GM21367 (cell line): ENCODE measurements at regions not wholly inside any gene's neighbourhood (a gene's known extent, or its start where the extent isn't known, plus 50 kb on each side); places are given as distances from the start of the nearest gene placed in this dataset.

Experiments
- ATAC-seq: cut with Tn5 transposase; IDR thresholded peaks from one replicate; pipeline ENCODE4 v1.9.1; 2021; ENCODE audit not compliant: unreplicated experiment

- ATAC-seq: no peak
Observed at GRCh38 chr10:84996580-84996979, 668.2 kb downstream of the CCSER2 start.

- ATAC-seq: no peak
Observed at GRCh38 chr10:84997870-84998269, 669.5 kb downstream of the CCSER2 start.

GRCh38 chr10:84999929-85000328 lies 671.5 kb downstream of the CCSER2 start:
- no peak for ATAC-seq

- ATAC-seq: no peak
Observed at GRCh38 chr10:85003083-85003482, 674.7 kb downstream of the CCSER2 start.

GRCh38 chr10:85008488-85009184 lies 680.2 kb downstream of the CCSER2 start:
- ATAC-seq: no peak

- ATAC-seq: no peak
Observed at GRCh38 chr10:85012305-85012704, 683.9 kb downstream of the CCSER2 start.

GRCh38 chr10:85026878-85027467 lies 698.6 kb downstream of the CCSER2 start:
- no peak for ATAC-seq

- no peak for ATAC-seq
Observed at GRCh38 chr10:85032981-85033380, 704.6 kb downstream of the CCSER2 start.

GRCh38 chr10:85036661-85037060 lies 708.3 kb downstream of the CCSER2 start:
- ATAC-seq: no peak

GRCh38 chr10:85039311-85039710 lies 710.9 kb downstream of the CCSER2 start:
- no peak for ATAC-seq

- ATAC-seq: no peak
Observed at GRCh38 chr10:85043207-85043606, 714.8 kb downstream of the CCSER2 start.

- no peak for ATAC-seq
Observed at GRCh38 chr10:85045046-85045445, 716.7 kb downstream of the CCSER2 start.

- no peak for ATAC-seq
Observed at GRCh38 chr10:85047170-85047834, 718.9 kb downstream of the CCSER2 start.

- no peak for ATAC-seq
Observed at GRCh38 chr10:85047979-85048378, 719.6 kb downstream of the CCSER2 start.

- ATAC-seq: no peak
Observed at GRCh38 chr10:85048644-85049043, 720.3 kb downstream of the CCSER2 start.

- ATAC-seq: no peak
Observed at GRCh38 chr10:85060944-85061343, 732.6 kb downstream of the CCSER2 start.

GRCh38 chr10:85061401-85061800 lies 733.0 kb downstream of the CCSER2 start:
- ATAC-seq: no peak

- ATAC-seq: no peak
Observed at GRCh38 chr10:85067955-85068354, 739.6 kb downstream of the CCSER2 start.

- ATAC-seq: no peak
Observed at GRCh38 chr10:85080934-85081333, 752.5 kb downstream of the CCSER2 start.

- ATAC-seq: no peak
Observed at GRCh38 chr10:85098835-85099521, 770.6 kb downstream of the CCSER2 start.

GRCh38 chr10:85100495-85100894 lies 772.1 kb downstream of the CCSER2 start:
- no peak for ATAC-seq
